Liver (tissue), 8 donors: ENCODE measurements at regions not wholly inside any gene's neighbourhood (a gene's known extent, or its start where the extent isn't known, plus 50 kb on each side); places are given as distances from the start of the nearest gene placed in this dataset.

Experiments
- DNase-seq: peaks from one replicate; pipeline ENCODE4 v3.0.0-alpha.2; 2017; ENCODE audit warnings: low spot score
- H3K27ac ChIP-seq, 2 donors: one replicate each; pipeline ENCODE4 v1.7.0; 2013; ENCODE audit warnings: inconsistent platforms in 2 of 2, low read length in 2 of 2, control low read depth in 1 of 2, low read depth in 1 of 2, mild to moderate bottlenecking in 1 of 2
- H3K27me3 ChIP-seq, 4 donors: one replicate each; pipeline versions ENCODE4 v1.6.1 to v1.7.0; 2013; ENCODE audit warnings: low read length in 3 of 4, inconsistent platforms in 1 of 4, mild to moderate bottlenecking in 1 of 4, moderate library complexity in 1 of 4; ENCODE audit not compliant: control insufficient read depth in 4 of 4, insufficient read depth in 4 of 4
- H3K36me3 ChIP-seq, 4 donors: one replicate each; pipeline versions ENCODE4 v1.6.1 to v1.7.0; 2013; ENCODE audit warnings: low read length in 3 of 4, mild to moderate bottlenecking in 3 of 4, low read depth in 1 of 4, moderate library complexity in 1 of 4; ENCODE audit not compliant: control insufficient read depth in 4 of 4, insufficient read depth in 3 of 4
- H3K4me1 ChIP-seq, 4 donors: one replicate each; pipeline versions ENCODE4 v1.6.1 to v1.7.0; 2013; ENCODE audit warnings: low read length in 3 of 4, mild to moderate bottlenecking in 3 of 4, moderate library complexity in 1 of 4; ENCODE audit not compliant: control insufficient read depth in 4 of 4, insufficient read depth in 4 of 4
- H3K4me3 ChIP-seq, 3 donors: one replicate each; pipeline versions ENCODE4 v1.6.1 to v1.7.0; 2013; ENCODE audit warnings: low read length in 3 of 3, control low read depth in 1 of 3, low read depth in 1 of 3, mild to moderate bottlenecking in 1 of 3
- H3K9ac ChIP-seq, 2 donors: one replicate each; pipeline ENCODE4 v1.7.0; 2013; ENCODE audit warnings: low read length in 2 of 2, mild to moderate bottlenecking in 2 of 2, moderate library complexity in 2 of 2, control low read depth in 1 of 2, low read depth in 1 of 2
- H3K9me3 ChIP-seq, 4 donors: one replicate each; pipeline versions ENCODE4 v1.6.1 to v1.7.0; 2013; ENCODE audit warnings: low read length in 3 of 4; ENCODE audit not compliant: control insufficient read depth in 4 of 4
- EGR1 ChIP-seq, 2 donors: IDR thresholded peaks; 2 replicates each; pipeline ENCODE4 v1.6.1; 2016 to 2018; ENCODE audit warnings: antibody characterized with exemption in 2 of 2, low read depth in 2 of 2
- FOXA1 ChIP-seq: IDR thresholded peaks from 2 replicates; pipeline ENCODE4 v1.6.1; 2016; ENCODE audit warnings: antibody characterized with exemption
- FOXA2 ChIP-seq: IDR thresholded peaks from 2 replicates; pipeline ENCODE4 v1.6.1; 2016; ENCODE audit warnings: antibody characterized with exemption
- GABPA ChIP-seq, 2 donors: IDR thresholded peaks in 1 of 2; conservative IDR thresholded peaks in 1 of 2; 2 replicates each; pipeline ENCODE4 v1.6.1; 2016; ENCODE audit warnings: antibody characterized with exemption in 2 of 2, mild to moderate bottlenecking in 1 of 2, moderate library complexity in 1 of 2
- HNF4G ChIP-seq: IDR thresholded peaks from 2 replicates; pipeline ENCODE4 v1.6.1; 2016; ENCODE audit warnings: antibody characterized with exemption
- JUND ChIP-seq, 2 donors: IDR thresholded peaks; 2 replicates each; pipeline ENCODE4 v1.6.1; 2016; ENCODE audit warnings: antibody characterized with exemption in 2 of 2
- NR2F2 ChIP-seq: IDR thresholded peaks from 2 replicates; pipeline ENCODE4 v1.6.1; 2016; ENCODE audit warnings: antibody characterized with exemption
- RAD21 ChIP-seq, 2 donors: IDR thresholded peaks; 2 replicates each; pipeline ENCODE4 v1.6.1; 2016; ENCODE audit warnings: antibody characterized with exemption in 2 of 2, mild to moderate bottlenecking in 2 of 2
- RXRA ChIP-seq, 2 donors: IDR thresholded peaks; 2 replicates each; pipeline ENCODE4 v1.6.1; 2017 to 2018; ENCODE audit warnings: antibody characterized with exemption in 2 of 2, mild to moderate bottlenecking in 1 of 2
- SP1 ChIP-seq: IDR thresholded peaks from 2 replicates; pipeline ENCODE4 v1.6.1; 2018; ENCODE audit warnings: antibody characterized with exemption, mild to moderate bottlenecking
- TAF1 ChIP-seq: conservative IDR thresholded peaks from 2 replicates; pipeline ENCODE4 v1.6.1; 2016; ENCODE audit warnings: antibody characterized with exemption, mild to moderate bottlenecking
- YY1 ChIP-seq: IDR thresholded peaks from 2 replicates; pipeline ENCODE4 v1.6.1; 2016; ENCODE audit warnings: antibody characterized with exemption, mild to moderate bottlenecking
- WGBS: extraction: QIAGEN DNeasy Blood & Tissue Kit; methylation state at CpG from one replicate; pipeline ENCODE4 v1.1.7; 2013; 5-methylcytosine and 5-hydroxymethylcytosine counted together
- TF ChIP-seq, protein P1 (sequence below): fragments of 150-350 bp; IDR thresholded peaks from 2 replicates; pipeline ENCODE4 v1.5.1; 2017; ENCODE audit warnings: improper control_type of control experiment, low read depth, low read length; ENCODE audit not compliant: missing input control
- TF ChIP-seq, protein P2 (sequence below): IDR thresholded peaks from 2 replicates; pipeline ENCODE4 v1.6.1; 2016; ENCODE audit warnings: antibody characterized with exemption, mild to moderate bottlenecking
- TF ChIP-seq, protein P3 (sequence below): IDR thresholded peaks from 2 replicates; pipeline ENCODE4 v1.6.1; 2016; ENCODE audit warnings: antibody characterized with exemption
- TF ChIP-seq, protein P4 (sequence below): IDR thresholded peaks from 2 replicates; pipeline ENCODE4 v1.6.1; 2016; ENCODE audit warnings: antibody characterized with exemption
- donor health status: healthy.
- donor health status: healthy.
- donor health status: healthy.
- donor health status: healthy.
- donor health status: healthy.

DNA sequence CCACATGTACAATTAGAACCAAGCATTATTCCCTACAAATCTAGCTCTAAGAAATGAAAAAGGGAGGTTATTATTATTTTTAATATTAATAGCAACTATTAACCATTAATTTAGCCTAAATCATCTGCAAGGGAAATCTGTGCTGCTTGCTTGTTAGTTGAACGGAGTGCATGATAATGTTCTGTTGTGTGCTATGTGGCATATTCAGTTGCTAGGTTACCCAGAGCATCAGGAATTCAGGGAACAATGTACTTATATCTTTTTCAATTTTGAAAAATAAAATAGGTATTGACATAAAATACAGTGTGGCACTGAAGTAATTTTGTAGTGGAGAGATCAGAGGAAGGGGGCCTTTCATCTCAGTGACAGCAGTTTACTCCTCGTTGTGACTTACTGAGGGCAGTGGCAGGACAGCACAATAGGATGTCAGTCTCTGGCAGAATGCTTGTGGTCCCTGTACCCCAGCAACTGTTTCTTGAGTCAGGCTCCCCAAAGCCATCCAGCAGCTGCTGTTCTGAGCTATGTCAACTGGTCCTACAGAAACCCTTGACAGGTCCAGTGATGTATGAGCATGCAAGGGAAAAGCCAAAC, 173.6 kb downstream of the TMEM161B start:
- no peak for DNase-seq
- Histone ChIP-seq H3K4me3 (no peak overlapping the region), H3K36me3 (no peaks in the 10 kb centered on the region), H3K27me3 (no peaks in the 10 kb centered on the region), H3K9ac (no peak overlapping the region), H3K4me1 (no peaks in the 10 kb centered on the region), H3K9me3 (no peaks in the 10 kb centered on the region), H3K27ac (no peak overlapping the region)
- TF ChIP-seq FOXA1, result no peak
- TF ChIP-seq FOXA2, result no peak
- no peak for TF ChIP-seq JUND (IDR thresholded peaks at IDR 0.05)
- TF ChIP-seq GABPA (IDR thresholded peaks at IDR 0.05 in 1 of 2, conservative IDR thresholded peaks at IDR 0.05 in 1 of 2), result no peak
- no peak for TF ChIP-seq TAF1
- TF ChIP-seq, protein P1, sequence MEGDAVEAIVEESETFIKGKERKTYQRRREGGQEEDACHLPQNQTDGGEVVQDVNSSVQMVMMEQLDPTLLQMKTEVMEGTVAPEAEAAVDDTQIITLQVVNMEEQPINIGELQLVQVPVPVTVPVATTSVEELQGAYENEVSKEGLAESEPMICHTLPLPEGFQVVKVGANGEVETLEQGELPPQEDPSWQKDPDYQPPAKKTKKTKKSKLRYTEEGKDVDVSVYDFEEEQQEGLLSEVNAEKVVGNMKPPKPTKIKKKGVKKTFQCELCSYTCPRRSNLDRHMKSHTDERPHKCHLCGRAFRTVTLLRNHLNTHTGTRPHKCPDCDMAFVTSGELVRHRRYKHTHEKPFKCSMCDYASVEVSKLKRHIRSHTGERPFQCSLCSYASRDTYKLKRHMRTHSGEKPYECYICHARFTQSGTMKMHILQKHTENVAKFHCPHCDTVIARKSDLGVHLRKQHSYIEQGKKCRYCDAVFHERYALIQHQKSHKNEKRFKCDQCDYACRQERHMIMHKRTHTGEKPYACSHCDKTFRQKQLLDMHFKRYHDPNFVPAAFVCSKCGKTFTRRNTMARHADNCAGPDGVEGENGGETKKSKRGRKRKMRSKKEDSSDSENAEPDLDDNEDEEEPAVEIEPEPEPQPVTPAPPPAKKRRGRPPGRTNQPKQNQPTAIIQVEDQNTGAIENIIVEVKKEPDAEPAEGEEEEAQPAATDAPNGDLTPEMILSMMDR, result no peak
- no peak for TF ChIP-seq NR2F2
- TF ChIP-seq RAD21 (IDR thresholded peaks at IDR 0.05), result no peak
- TF ChIP-seq, protein P2, sequence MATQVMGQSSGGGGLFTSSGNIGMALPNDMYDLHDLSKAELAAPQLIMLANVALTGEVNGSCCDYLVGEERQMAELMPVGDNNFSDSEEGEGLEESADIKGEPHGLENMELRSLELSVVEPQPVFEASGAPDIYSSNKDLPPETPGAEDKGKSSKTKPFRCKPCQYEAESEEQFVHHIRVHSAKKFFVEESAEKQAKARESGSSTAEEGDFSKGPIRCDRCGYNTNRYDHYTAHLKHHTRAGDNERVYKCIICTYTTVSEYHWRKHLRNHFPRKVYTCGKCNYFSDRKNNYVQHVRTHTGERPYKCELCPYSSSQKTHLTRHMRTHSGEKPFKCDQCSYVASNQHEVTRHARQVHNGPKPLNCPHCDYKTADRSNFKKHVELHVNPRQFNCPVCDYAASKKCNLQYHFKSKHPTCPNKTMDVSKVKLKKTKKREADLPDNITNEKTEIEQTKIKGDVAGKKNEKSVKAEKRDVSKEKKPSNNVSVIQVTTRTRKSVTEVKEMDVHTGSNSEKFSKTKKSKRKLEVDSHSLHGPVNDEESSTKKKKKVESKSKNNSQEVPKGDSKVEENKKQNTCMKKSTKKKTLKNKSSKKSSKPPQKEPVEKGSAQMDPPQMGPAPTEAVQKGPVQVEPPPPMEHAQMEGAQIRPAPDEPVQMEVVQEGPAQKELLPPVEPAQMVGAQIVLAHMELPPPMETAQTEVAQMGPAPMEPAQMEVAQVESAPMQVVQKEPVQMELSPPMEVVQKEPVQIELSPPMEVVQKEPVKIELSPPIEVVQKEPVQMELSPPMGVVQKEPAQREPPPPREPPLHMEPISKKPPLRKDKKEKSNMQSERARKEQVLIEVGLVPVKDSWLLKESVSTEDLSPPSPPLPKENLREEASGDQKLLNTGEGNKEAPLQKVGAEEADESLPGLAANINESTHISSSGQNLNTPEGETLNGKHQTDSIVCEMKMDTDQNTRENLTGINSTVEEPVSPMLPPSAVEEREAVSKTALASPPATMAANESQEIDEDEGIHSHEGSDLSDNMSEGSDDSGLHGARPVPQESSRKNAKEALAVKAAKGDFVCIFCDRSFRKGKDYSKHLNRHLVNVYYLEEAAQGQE, result no peak
- no peak for TF ChIP-seq HNF4G
- no peak for TF ChIP-seq YY1
- no peak for TF ChIP-seq RXRA (IDR thresholded peaks at IDR 0.05)
- TF ChIP-seq, protein P3, sequence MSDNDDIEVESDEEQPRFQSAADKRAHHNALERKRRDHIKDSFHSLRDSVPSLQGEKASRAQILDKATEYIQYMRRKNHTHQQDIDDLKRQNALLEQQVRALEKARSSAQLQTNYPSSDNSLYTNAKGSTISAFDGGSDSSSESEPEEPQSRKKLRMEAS, result no peak
- TF ChIP-seq SP1, result no peak
- TF ChIP-seq, protein P4, sequence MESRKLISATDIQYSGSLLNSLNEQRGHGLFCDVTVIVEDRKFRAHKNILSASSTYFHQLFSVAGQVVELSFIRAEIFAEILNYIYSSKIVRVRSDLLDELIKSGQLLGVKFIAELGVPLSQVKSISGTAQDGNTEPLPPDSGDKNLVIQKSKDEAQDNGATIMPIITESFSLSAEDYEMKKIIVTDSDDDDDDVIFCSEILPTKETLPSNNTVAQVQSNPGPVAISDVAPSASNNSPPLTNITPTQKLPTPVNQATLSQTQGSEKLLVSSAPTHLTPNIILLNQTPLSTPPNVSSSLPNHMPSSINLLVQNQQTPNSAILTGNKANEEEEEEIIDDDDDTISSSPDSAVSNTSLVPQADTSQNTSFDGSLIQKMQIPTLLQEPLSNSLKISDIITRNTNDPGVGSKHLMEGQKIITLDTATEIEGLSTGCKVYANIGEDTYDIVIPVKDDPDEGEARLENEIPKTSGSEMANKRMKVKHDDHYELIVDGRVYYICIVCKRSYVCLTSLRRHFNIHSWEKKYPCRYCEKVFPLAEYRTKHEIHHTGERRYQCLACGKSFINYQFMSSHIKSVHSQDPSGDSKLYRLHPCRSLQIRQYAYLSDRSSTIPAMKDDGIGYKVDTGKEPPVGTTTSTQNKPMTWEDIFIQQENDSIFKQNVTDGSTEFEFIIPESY, result no peak
- TF ChIP-seq EGR1 (IDR thresholded peaks at IDR 0.05; ENCODE audit: low read depth in 2 of 2), result no peak
- 67% methylated on average over 2 of the region's 2 CpGs for WGBS

DNA sequence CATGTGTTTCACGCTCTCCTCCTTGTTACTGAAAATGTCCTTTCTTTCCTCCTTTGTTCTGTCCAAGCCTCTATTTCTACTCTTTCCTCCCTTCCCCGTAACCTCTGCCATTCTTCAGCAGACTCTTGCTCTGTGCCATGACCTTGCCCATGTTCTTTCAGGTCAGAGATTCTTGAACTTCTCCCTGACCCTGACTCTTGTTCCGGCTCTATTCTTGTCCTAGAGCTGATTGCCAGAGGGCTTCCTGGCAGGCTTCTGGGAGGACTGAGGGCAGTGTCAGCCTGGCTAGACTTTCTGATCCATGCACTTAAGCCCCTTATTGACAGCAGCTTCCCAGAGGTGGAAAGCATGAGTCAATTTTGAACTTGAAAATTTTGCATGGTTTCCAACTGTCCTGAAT, 174.2 kb downstream of the TMEM161B start:
- Histone ChIP-seq H3K27me3 (no peaks in the 10 kb centered on the region), H3K4me1 (no peaks in the 10 kb centered on the region), H3K9me3 (no peaks in the 10 kb centered on the region), H3K9ac (no peak overlapping the region), H3K4me3 (no peak overlapping the region), H3K27ac (no peak overlapping the region), H3K36me3 (no peaks in the 10 kb centered on the region)
- WGBS, result 76% methylated on average over 3 of the region's 3 CpGs
- TF ChIP-seq NR2F2, result peak; percentile 50
- TF ChIP-seq, protein P3, result no peak
- DNase-seq, result no peak
